Upper lobe of right lung (tissue), 1 donor: ENCODE measurements at regions not wholly inside any gene's neighbourhood (a gene's known extent, or its start where the extent isn't known, plus 50 kb on each side); places are given as distances from the start of the nearest gene placed in this dataset.

Experiments used
- ATAC-seq: fragments of 200-7000 bp; cut with Tn5 transposase; one replicate; pipeline ENCODE4 v1.9.1; 2020; ENCODE audit warnings: mild to moderate bottlenecking, moderate library complexity
- DNase-seq: peaks from one replicate; pipeline ENCODE4 v3.0.0-alpha.2; 2020
- H3K27ac ChIP-seq: fragments of 200-600 bp; one replicate; pipeline ENCODE4 v1.8.0; 2022
- H3K27me3 ChIP-seq: fragments of 200-600 bp; one replicate; pipeline ENCODE4 v1.8.0; 2022; ENCODE audit warnings: mild to moderate bottlenecking
- H3K36me3 ChIP-seq: fragments of 200-600 bp; one replicate; pipeline ENCODE4 v1.8.0; 2022
- H3K4me1 ChIP-seq: fragments of 200-600 bp; one replicate; pipeline ENCODE4 v1.8.0; 2022
- H3K4me3 ChIP-seq: fragments of 200-600 bp; one replicate; pipeline ENCODE4 v1.8.0; 2022; ENCODE audit warnings: mild to moderate bottlenecking
- H3K9me3 ChIP-seq: fragments of 200-600 bp; one replicate; pipeline ENCODE4 v1.8.0; 2022
- CTCF ChIP-seq: fragments of 200-600 bp; IDR thresholded peaks from one replicate; pipeline ENCODE4 v1.8.0; 2022; ENCODE audit warnings: antibody characterized with exemption
- intact Hi-C: fragments of 100-400 bp; cut with DNase I; formaldehyde crosslinking; loops from one replicate; pipeline ENCODE4 v1.11.0; 2022
- donor health status: DM: no; HTN: yes; CAD: no; lungs with severe emphysema.

- Histone ChIP-seq H3K27me3 (no peaks in the 10 kb centered on the region), H3K4me1 (no peaks in the 10 kb centered on the region), H3K9me3 (no peaks in the 10 kb centered on the region), H3K4me3 (no peak overlapping the region), H3K36me3 (no peaks in the 10 kb centered on the region), H3K27ac (no peak overlapping the region)
- DNase-seq (no peak), ATAC-seq (no peak)
- TF ChIP-seq CTCF = no peak
- intact Hi-C loops = no loop called here
Observed at GRCh38 chr9:81474125-81474524, 215.2 kb downstream of the TLE1 start.

GRCh38 chr9:81473708-81474107 is 215.6 kb downstream of the TLE1 start:
- no peak for TF ChIP-seq CTCF
- H3K4me3 ChIP-seq = no peak overlapping the region
- DNase-seq (no peak), ATAC-seq (no peak)
- H3K9me3 ChIP-seq = no peaks in the 10 kb centered on the region
- no peak overlapping the region for H3K27ac ChIP-seq
- no peaks in the 10 kb centered on the region for H3K36me3 ChIP-seq
- H3K27me3 ChIP-seq = no peaks in the 10 kb centered on the region
- H3K4me1 ChIP-seq = no peaks in the 10 kb centered on the region
- intact Hi-C loops = no loop called here

- DNase-seq (no peak), ATAC-seq (no peak)
- Histone ChIP-seq H3K4me3 (no peak overlapping the region), H3K4me1 (no peaks in the 10 kb centered on the region), H3K27ac (no peak overlapping the region), H3K27me3 (no peaks in the 10 kb centered on the region), H3K9me3 (no peaks in the 10 kb centered on the region), H3K36me3 (no peaks in the 10 kb centered on the region)
- no peak for TF ChIP-seq CTCF
- intact Hi-C loops = no loop called here
Observed at GRCh38 chr9:81473206-81473605, 216.1 kb downstream of the TLE1 start.

GRCh38 chr9:81472701-81473100 is 216.6 kb downstream of the TLE1 start:
- no peak for ATAC-seq
- Histone ChIP-seq H3K4me1 (no peaks in the 10 kb centered on the region), H3K9me3 (no peaks in the 10 kb centered on the region), H3K27ac (no peak overlapping the region), H3K36me3 (no peaks in the 10 kb centered on the region), H3K4me3 (no peak overlapping the region), H3K27me3 (no peaks in the 10 kb centered on the region)
- intact Hi-C loops = no loop called here
- TF ChIP-seq CTCF = no peak
- no peak for DNase-seq

- no peak for ATAC-seq
- Histone ChIP-seq H3K4me1 (no peaks in the 10 kb centered on the region), H3K27me3 (no peaks in the 10 kb centered on the region)
Observed at GRCh38 chr9:81470864-81471263, 218.5 kb downstream of the TLE1 start.

More at GRCh38 chr9:81470864-81471263, 218.5 kb downstream of the TLE1 start:
- TF ChIP-seq CTCF = no peak
- Histone ChIP-seq H3K9me3 (no peaks in the 10 kb centered on the region), H3K4me3 (no peak overlapping the region), H3K36me3 (no peaks in the 10 kb centered on the region), H3K27ac (no peak overlapping the region)
- no peak for DNase-seq
- intact Hi-C loops = no loop called here
